SU-DHL-6 (cell line): ENCODE measurements at regions not wholly inside any gene's neighbourhood (a gene's known extent, or its start where the extent isn't known, plus 50 kb on each side); places are given as distances from the start of the nearest gene placed in this dataset.

Experiments
- H2AFZ ChIP-seq: fragments of 200-600 bp; sonication (generic); 2 replicates; pipeline ENCODE4 v1.6.1; 2014; ENCODE audit warnings: low read depth, mild to moderate bottlenecking, moderate library complexity, mixed read lengths, antibody characterized with exemption, low read length; ENCODE audit not compliant: severe bottlenecking
- H3F3A ChIP-seq: fragments of 200-600 bp; shearing (Covaris generic); 2 replicates; pipeline ENCODE4 v1.6.0; 2016; ENCODE audit warnings: antibody characterized with exemption, mild to moderate bottlenecking; ENCODE audit not compliant: insufficient read depth
- H3K27ac ChIP-seq: fragments of 200-600 bp; sonication (generic); 2 replicates; pipeline ENCODE4 v1.5.1; 2016; ENCODE audit warnings: low read depth, mild to moderate bottlenecking, low read length, moderate library complexity, mixed read lengths
- H3K27me3 ChIP-seq: fragments of 200-600 bp; sonication (generic), shearing (Covaris generic); 2 replicates; pipeline ENCODE4 v1.6.0; 2014; ENCODE audit warnings: mild to moderate bottlenecking, low read length
- H3K36me3 ChIP-seq: fragments of 200-600 bp; sonication (generic); 2 replicates; pipeline ENCODE4 v1.6.1; 2014; ENCODE audit warnings: mild to moderate bottlenecking, low read length, mixed read lengths
- H3K4me2 ChIP-seq: fragments of 300-600, 200-600 bp; shearing (Covaris generic), sonication (generic); 2 replicates; pipeline ENCODE4 v1.6.0; 2014; ENCODE audit warnings: low read length, low read depth, mild to moderate bottlenecking; ENCODE audit not compliant: poor library complexity, severe bottlenecking
- H3K4me3 ChIP-seq: fragments of 200-600 bp; sonication (generic); 2 replicates; pipeline ENCODE4 v1.5.1; 2014; ENCODE audit warnings: antibody characterized with exemption, low read length, mild to moderate bottlenecking, mixed read lengths; ENCODE audit not compliant: insufficient read depth, poor library complexity, severe bottlenecking
- H3K79me2 ChIP-seq: fragments of 200-600 bp; sonication (generic); 2 replicates; pipeline ENCODE4 v1.6.1; 2014; ENCODE audit warnings: mild to moderate bottlenecking, low read length, moderate library complexity; ENCODE audit not compliant: insufficient read depth
- H3K9ac ChIP-seq: fragments of 200-600 bp; sonication (generic); 2 replicates; pipeline ENCODE4 v1.7.0; 2014; ENCODE audit warnings: mild to moderate bottlenecking, low read length
- H3K9me2 ChIP-seq: fragments of 200-600 bp; sonication (generic); replicated peaks from 2 replicates; pipeline ENCODE4 v1.6.1; 2014; ENCODE audit warnings: low read length; ENCODE audit not compliant: insufficient read depth
- H3K9me3 ChIP-seq: fragments of 200-600 bp; sonication (generic); 2 replicates; pipeline ENCODE4 v1.6.1; 2014; ENCODE audit warnings: low read length, mixed read lengths; ENCODE audit not compliant: insufficient read depth
- H4K20me1 ChIP-seq: fragments of 200-600 bp; sonication (generic); 2 replicates; pipeline ENCODE4 v1.6.1; 2014; ENCODE audit warnings: low read depth, mild to moderate bottlenecking, antibody characterized with exemption, low read length, moderate library complexity, mixed read lengths
- CTCF ChIP-seq: fragments of 200-600 bp; sonication (generic); IDR thresholded peaks from one replicate; pipeline ENCODE4 v1.5.1; 2017; ENCODE audit warnings: antibody characterized with exemption, mild to moderate bottlenecking, low read length, moderate library complexity; ENCODE audit not compliant: insufficient read depth, poor library complexity, severe bottlenecking
- EZH2phosphoT487 ChIP-seq: fragments of 200-600 bp; sonication (generic), shearing (Covaris generic); conservative IDR thresholded peaks from 2 replicates; pipeline ENCODE4 v1.6.1; 2018; ENCODE audit warnings: mild to moderate bottlenecking, antibody characterized with exemption, low read length, moderate library complexity, mixed read lengths

GRCh38 chr5:117249086-117249815, 674.6 kb upstream of the SEMA6A start:
- H3K79me2 ChIP-seq: no peaks in the 10 kb centered on the region
- TF ChIP-seq EZH2phosphoT487: no peak
- no peak for TF ChIP-seq CTCF
- H3K27ac ChIP-seq: no peak overlapping the region
- no peaks in the 10 kb centered on the region for H3K27me3 ChIP-seq
- H3K9ac ChIP-seq: no peak overlapping the region
- no peaks in the 10 kb centered on the region for H3K36me3 ChIP-seq
- H3F3A ChIP-seq: no peaks in the 10 kb centered on the region
- H3K4me2 ChIP-seq: no peak overlapping the region
- no peaks in the 10 kb centered on the region for H3K9me2 ChIP-seq
- no peak overlapping the region for H2AFZ ChIP-seq
- no peak overlapping the region for H3K4me3 ChIP-seq
- no peaks in the 10 kb centered on the region for H4K20me1 ChIP-seq
- no peaks in the 10 kb centered on the region for H3K9me3 ChIP-seq

- no peak for TF ChIP-seq EZH2phosphoT487
- TF ChIP-seq CTCF: no peak
- H3K27ac ChIP-seq: no peak overlapping the region
- no peak overlapping the region for H3K9ac ChIP-seq
- no peaks in the 10 kb centered on the region for H3K9me3 ChIP-seq
- H3F3A ChIP-seq: no peaks in the 10 kb centered on the region
- H2AFZ ChIP-seq: no peak overlapping the region
- no peak overlapping the region for H3K4me3 ChIP-seq
- no peak overlapping the region for H3K4me2 ChIP-seq
- H3K9me2 ChIP-seq: no peaks in the 10 kb centered on the region
- H3K27me3 ChIP-seq: no peaks in the 10 kb centered on the region
- H3K79me2 ChIP-seq: no peaks in the 10 kb centered on the region
- no peaks in the 10 kb centered on the region for H4K20me1 ChIP-seq
- H3K36me3 ChIP-seq: no peaks in the 10 kb centered on the region
These were observed 671.8 kb upstream of the SEMA6A start for GRCh38 chr5:117246424-117246823.

DNA sequence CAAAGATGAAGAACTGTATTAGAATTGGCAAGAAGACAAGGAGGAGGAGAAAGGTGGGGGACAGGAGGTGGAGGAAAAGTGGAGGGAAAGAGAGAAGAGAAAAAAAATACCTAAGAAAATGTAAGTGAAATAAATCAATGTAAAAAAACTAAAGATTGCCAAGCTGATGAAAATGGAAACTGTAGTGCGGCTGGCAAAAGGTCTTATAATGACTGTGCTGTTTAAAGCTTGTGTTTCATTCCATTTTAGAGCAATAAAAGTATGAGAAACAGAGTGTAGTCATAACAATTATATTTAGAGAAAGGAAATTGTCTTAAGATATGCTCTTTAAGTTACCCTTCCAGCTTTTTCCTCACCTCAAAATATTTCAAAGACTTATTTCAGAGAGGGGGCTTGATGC, 670.5 kb upstream of the SEMA6A start:
- Histone ChIP-seq H4K20me1 (no peaks in the 10 kb centered on the region), H3K4me3 (no peak overlapping the region), H3K27ac (no peak overlapping the region), H3K9me3 (no peaks in the 10 kb centered on the region), H3K9me2 (no peaks in the 10 kb centered on the region), H2AFZ (no peak overlapping the region), H3K27me3 (no peaks in the 10 kb centered on the region), H3K36me3 (no peaks in the 10 kb centered on the region), H3K79me2 (no peaks in the 10 kb centered on the region), H3K9ac (no peak overlapping the region), H3F3A (no peaks in the 10 kb centered on the region), H3K4me2 (no peak overlapping the region)
- TF ChIP-seq EZH2phosphoT487: no peak
- TF ChIP-seq CTCF: no peak
